BJ (cell line): ENCODE measurements at regions not wholly inside any gene's neighbourhood (a gene's known extent, or its start where the extent isn't known, plus 50 kb on each side); places are given as distances from the start of the nearest gene placed in this dataset.

Experiments used
- CTCF ChIA-PET: fragments of 350-600 bp; formaldehyde crosslinking; extraction: SDS; loops from one replicate; lab custom pipeline; 2021; ENCODE audit warnings: antibody characterized with exemption, inconsistent platforms; lab: Yijun Ruan, JAX
- POLR2A ChIA-PET: fragments of 300-600 bp; sonication (Branson Sonifier 250); formaldehyde crosslinking; extraction: SDS; loops from one replicate; lab custom pipeline; 2021; ENCODE audit warnings: antibody characterized with exemption; lab: Charles Lee
- DNase-seq: peaks from one replicate; pipeline ENCODE4 v3.0.0-alpha.2; 2011; ENCODE audit warnings: low read depth
- H3K27me3 ChIP-seq: 2 replicates; pipeline ENCODE4 v1.6.0; 2011; ENCODE audit warnings: low read length; ENCODE audit not compliant: control insufficient read depth, insufficient read depth
- H3K36me3 ChIP-seq: 2 replicates; pipeline ENCODE4 v1.5.1; 2011; ENCODE audit warnings: low read length; ENCODE audit not compliant: control insufficient read depth, insufficient read depth
- H3K4me3 ChIP-seq: 2 replicates; pipeline ENCODE4 v1.5.1; 2011; ENCODE audit warnings: low read depth, mild to moderate bottlenecking, control low read depth, low read length
- TF ChIP-seq, protein P1 (sequence below): IDR thresholded peaks from 2 replicates; pipeline ENCODE4 v1.5.1; 2011; ENCODE audit warnings: low read depth, mild to moderate bottlenecking, control low read depth, inconsistent platforms, low read length, moderate library complexity; ENCODE audit not compliant: insufficient read depth

DNA sequence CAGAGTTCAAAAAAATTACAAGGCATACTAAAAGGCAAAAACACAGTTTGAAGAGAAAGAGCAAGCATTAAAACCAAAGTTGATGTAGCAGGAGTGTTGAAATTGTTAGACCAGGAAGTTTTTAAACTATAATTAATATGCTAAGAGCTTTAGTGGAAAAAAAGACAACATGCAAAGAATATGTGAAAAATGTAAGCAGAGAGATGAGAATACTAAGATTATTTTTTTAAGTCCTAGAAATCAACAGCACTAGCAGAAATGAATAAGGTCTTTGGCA lies 192.6 kb downstream of the ERMARD start:
- Histone ChIP-seq H3K4me3 (no peak overlapping the region), H3K27me3 (no peaks in the 10 kb centered on the region), H3K36me3 (no peaks in the 10 kb centered on the region)
- no peak for DNase-seq
- ChIA-PET POLR2A (no interaction called here), CTCF (interaction anchor here (0.7 kb wide), 1 partner anchor 635 kb away, joined by 3 read pairs; no protein-coding TSS in a partner anchor)
- TF ChIP-seq, protein P1, sequence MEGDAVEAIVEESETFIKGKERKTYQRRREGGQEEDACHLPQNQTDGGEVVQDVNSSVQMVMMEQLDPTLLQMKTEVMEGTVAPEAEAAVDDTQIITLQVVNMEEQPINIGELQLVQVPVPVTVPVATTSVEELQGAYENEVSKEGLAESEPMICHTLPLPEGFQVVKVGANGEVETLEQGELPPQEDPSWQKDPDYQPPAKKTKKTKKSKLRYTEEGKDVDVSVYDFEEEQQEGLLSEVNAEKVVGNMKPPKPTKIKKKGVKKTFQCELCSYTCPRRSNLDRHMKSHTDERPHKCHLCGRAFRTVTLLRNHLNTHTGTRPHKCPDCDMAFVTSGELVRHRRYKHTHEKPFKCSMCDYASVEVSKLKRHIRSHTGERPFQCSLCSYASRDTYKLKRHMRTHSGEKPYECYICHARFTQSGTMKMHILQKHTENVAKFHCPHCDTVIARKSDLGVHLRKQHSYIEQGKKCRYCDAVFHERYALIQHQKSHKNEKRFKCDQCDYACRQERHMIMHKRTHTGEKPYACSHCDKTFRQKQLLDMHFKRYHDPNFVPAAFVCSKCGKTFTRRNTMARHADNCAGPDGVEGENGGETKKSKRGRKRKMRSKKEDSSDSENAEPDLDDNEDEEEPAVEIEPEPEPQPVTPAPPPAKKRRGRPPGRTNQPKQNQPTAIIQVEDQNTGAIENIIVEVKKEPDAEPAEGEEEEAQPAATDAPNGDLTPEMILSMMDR: no peak

DNA sequence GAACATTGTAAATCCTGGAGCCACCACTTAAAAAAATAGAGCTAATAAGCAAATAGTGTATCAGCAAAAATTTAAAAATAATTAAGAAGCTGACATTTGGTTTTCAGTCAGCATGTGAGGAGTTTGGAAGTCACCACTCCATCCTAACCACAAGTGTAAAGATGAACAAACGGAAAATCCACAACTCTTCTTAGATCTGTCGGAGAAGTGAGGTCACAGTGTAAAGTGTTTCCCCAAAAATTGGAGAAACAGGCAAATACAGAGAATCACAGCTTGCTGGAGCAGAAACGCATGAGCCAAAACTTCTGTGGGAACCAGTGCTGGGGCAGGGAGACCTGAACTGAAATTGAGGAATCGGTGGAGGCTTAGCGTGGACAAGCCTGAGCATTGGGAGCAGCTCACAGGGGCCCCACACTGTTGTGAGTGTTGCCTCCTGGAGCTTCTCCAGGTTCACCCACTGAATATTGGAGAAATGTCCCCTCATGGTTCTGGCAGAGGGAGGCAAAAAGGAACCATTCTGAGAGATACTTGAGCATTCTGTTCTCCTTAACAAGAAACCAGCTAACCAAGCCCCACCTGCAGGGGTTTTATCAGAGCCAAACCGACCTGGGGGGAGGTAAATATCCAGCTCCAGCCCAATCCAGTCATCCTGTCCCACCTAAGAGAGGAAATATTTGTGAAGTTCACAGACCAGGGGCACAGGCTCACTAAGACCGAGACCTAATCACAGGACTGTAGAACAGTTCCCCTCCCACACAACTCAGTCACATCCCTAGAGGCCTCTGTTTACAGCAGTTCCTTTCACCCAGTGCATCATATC lies 192.0 kb downstream of the ERMARD start:
- Histone ChIP-seq H3K4me3 (no peak overlapping the region), H3K27me3 (no peaks in the 10 kb centered on the region), H3K36me3 (no peaks in the 10 kb centered on the region)
- ChIA-PET POLR2A (no interaction called here), CTCF (interaction anchor here (0.7 kb wide), 1 partner anchor 636 kb away, joined by 3 read pairs; no protein-coding TSS in a partner anchor)
- TF ChIP-seq, protein P1: no peak
- DNase-seq: no peak

DNA sequence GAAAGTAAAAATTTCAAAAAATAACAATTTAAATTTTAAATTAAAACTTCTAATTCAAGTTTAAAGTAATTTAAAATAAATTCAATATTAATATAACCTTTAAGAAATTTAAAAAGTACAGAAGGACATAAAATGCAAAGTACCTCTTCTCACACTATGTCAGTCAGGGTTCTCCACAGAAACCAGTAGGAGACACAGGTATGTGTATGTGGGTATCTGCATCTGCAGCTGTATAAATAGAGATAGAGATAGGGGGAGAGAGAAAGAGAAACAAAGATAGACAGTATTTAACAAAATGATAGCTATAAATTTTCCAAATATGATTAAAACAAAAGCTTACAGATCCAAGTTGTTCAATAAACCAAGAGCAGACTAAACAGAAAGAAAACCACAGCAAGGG lies 190.8 kb downstream of the ERMARD start:
- ChIA-PET CTCF (no interaction called here), POLR2A (no interaction called here)

DNA sequence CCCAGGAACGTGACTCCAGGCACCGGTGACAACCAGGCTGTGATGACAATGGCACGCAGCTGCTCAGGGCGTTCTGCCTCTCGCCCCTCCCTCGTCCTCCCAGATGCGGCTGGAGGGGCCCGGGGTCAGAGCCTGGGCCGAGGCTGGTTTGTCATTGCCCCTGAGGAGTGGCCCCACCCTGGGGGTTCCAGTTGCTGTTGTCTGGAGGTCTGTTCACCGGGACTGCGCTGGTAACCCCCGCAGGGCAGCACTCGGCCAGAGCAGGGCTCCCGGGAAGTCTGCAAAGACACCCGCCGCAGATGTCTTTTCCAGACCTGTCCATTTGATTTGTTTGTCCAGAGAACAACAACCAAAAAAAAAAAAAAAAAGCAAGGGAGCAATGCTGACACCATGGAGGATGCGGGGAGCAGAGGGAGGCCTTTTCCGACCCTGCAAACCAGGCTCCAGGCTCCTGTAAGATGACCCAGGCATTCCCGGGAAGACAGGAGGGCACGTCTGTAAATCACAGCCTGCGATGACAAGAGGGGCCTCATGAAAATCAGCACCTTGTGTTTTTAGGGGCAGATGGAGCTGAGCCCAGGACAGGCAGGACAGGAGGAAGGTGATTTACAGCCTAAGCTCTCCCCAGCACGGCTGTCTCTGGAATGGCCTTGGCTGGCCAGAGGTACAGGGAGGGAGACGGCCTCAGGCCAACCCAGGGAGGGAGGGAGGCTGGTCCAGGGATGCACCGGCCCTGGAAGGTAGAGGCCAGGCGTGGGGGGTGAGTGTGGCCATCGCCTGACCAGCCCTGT lies 189.3 kb downstream of the ERMARD start:
- TF ChIP-seq, protein P1: no peak
- ChIA-PET CTCF (no interaction called here), POLR2A (no interaction called here)
- no peak overlapping the region for H3K4me3 ChIP-seq
- no peak for DNase-seq
- no peaks in the 10 kb centered on the region for H3K27me3 ChIP-seq
- H3K36me3 ChIP-seq: no peaks in the 10 kb centered on the region

More for the DNA sequence above, 190.8 kb downstream of the ERMARD start:
- no peak overlapping the region for H3K4me3 ChIP-seq
- H3K36me3 ChIP-seq: no peaks in the 10 kb centered on the region
- TF ChIP-seq, protein P1: no peak
- H3K27me3 ChIP-seq: no peaks in the 10 kb centered on the region
- DNase-seq: no peak

DNA sequence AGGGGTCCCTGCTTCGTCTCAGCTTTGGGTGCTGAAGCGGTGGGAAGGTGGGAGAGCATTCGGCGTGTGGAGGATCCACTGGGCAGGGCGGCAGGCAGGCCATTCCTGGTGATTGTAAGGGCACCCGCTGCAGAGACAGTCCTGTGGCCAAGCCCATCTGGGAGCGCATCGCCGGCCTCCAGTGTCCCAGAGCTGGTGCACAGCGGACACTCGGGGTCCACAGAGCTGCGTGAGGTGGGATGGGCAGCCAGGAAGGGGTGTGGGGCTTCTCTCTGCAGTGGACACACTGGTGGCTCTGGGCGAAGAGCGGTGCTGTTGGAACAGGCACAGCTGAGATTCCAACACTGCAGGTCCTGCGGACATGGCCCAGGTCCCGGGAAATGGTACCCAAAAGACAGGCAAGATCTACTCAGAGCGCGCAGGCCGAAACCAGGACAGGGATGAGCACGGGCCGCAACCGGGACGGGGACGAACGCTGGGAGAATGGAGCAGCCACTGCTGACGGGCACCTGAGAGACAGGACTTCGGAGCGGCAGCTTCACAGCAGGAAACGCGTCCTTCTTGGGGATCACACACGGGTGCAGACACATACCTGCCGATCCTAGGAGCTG lies 188.2 kb downstream of the ERMARD start:
- CTCF ChIA-PET: interaction anchor here (1.0 kb wide), 1 partner anchor 11 kb away, joined by 3 read pairs; no protein-coding TSS in a partner anchor
- TF ChIP-seq, protein P1: no peak
- Histone ChIP-seq H3K27me3 (no peaks in the 10 kb centered on the region), H3K4me3 (no peak overlapping the region), H3K36me3 (no peaks in the 10 kb centered on the region)
- DNase-seq: no peak
- POLR2A ChIA-PET: no interaction called here
